Keratinocyte (primary cell): ENCODE measurements at regions not wholly inside any gene's neighbourhood (a gene's known extent, or its start where the extent isn't known, plus 50 kb on each side); places are given as distances from the start of the nearest gene placed in this dataset.

Experiments used
- DNase-seq: peaks from one replicate; pipeline ENCODE4 v3.0.0-alpha.2; 2011; ENCODE audit warnings: low read depth, missing footprints, low spot score
- FAIRE-seq: peaks from 2 replicates; lab custom pipeline; 2011; peaks lifted over from hg19 to GRCh38; lab: Jason Lieb, UNC
- H2AFZ ChIP-seq: 2 replicates; pipeline ENCODE4 v1.6.0; 2012; ENCODE audit warnings: low read length, control low read depth, inconsistent platforms; ENCODE audit not compliant: control insufficient read depth
- H3K27ac ChIP-seq: 2 replicates; pipeline ENCODE4 v1.5.1; 2011; ENCODE audit warnings: low read length; ENCODE audit not compliant: control insufficient read depth, insufficient read depth
- H3K27me3 ChIP-seq: 3 replicates; pipeline ENCODE4 v1.6.0; 2011; ENCODE audit warnings: low read length; ENCODE audit not compliant: control insufficient read depth, insufficient read depth; ENCODE audit errors: extremely low read depth
- H3K36me3 ChIP-seq, 2 experiments: 2 replicates in 1 of 2; 3 replicates in 1 of 2; pipeline ENCODE4 v1.5.1; 2011; ENCODE audit warnings: low read length in 2 of 2, mild to moderate bottlenecking in 1 of 2; ENCODE audit not compliant: control insufficient read depth in 2 of 2, insufficient read depth in 2 of 2; ENCODE audit errors: extremely low read depth in 1 of 2
- H3K4me1 ChIP-seq: 3 replicates; pipeline ENCODE4 v1.5.1; 2011; ENCODE audit warnings: low read length; ENCODE audit not compliant: control insufficient read depth, insufficient read depth; ENCODE audit errors: extremely low read depth
- H3K4me2 ChIP-seq: 3 replicates; pipeline ENCODE4 v1.6.0; 2011; ENCODE audit warnings: low read depth, low read length; ENCODE audit not compliant: control insufficient read depth, insufficient read depth; ENCODE audit errors: extremely low read depth
- H3K4me3 ChIP-seq, 3 experiments: fragments of 200-600 bp in 1 of 3; sonication (generic) in 1 of 3; 2 replicates in 2 of 3; 3 replicates in 1 of 3; pipeline ENCODE4 v1.5.1; 2011 to 2016; ENCODE audit warnings: low read length in 3 of 3, mild to moderate bottlenecking in 3 of 3, control low read depth in 2 of 3, inconsistent platforms in 1 of 3, low read depth in 1 of 3, mixed read lengths in 1 of 3, mixed run types in 1 of 3, moderate library complexity in 1 of 3; ENCODE audit not compliant: control insufficient read depth in 2 of 3, insufficient read depth in 2 of 3; ENCODE audit errors: extremely low read depth in 1 of 3
- H3K79me2 ChIP-seq: 2 replicates; pipeline ENCODE4 v1.6.0; 2012; ENCODE audit warnings: low read length; ENCODE audit not compliant: control insufficient read depth, insufficient read depth
- H3K9ac ChIP-seq: 3 replicates; pipeline ENCODE4 v1.6.0; 2011; ENCODE audit warnings: low read length; ENCODE audit not compliant: control insufficient read depth, insufficient read depth; ENCODE audit errors: extremely low read depth
- H3K9me1 ChIP-seq: 3 replicates; pipeline ENCODE4 v1.6.0; 2011; ENCODE audit warnings: low read length; ENCODE audit not compliant: control insufficient read depth, insufficient read depth; ENCODE audit errors: extremely low read depth
- H3K9me3 ChIP-seq: 2 replicates; pipeline ENCODE4 v1.5.1; 2012; ENCODE audit warnings: low read depth, low read length; ENCODE audit not compliant: control insufficient read depth
- H4K20me1 ChIP-seq: 3 replicates; pipeline ENCODE4 v1.6.0; 2011; ENCODE audit warnings: low read length; ENCODE audit not compliant: control insufficient read depth, insufficient read depth; ENCODE audit errors: extremely low read depth
- EZH2 ChIP-seq: IDR thresholded peaks from one replicate; pipeline ENCODE4 v1.6.1; 2012; ENCODE audit warnings: inconsistent platforms, mild to moderate bottlenecking, low read length, moderate library complexity
- dilution Hi-C: fragments of 300-500 bp; cut with MboI; formaldehyde crosslinking; loops from one replicate; pipeline ENCODE4 v1.7.0; 2020; ENCODE audit warnings: low sequenced_read_pairs; ENCODE audit not compliant: extremely low pct_ligation_motif_present
- TF ChIP-seq, protein P1 (sequence below), 3 experiments: IDR thresholded peaks in 1 of 3; conservative IDR thresholded peaks in 1 of 3; optimal IDR thresholded peaks in 1 of 3; 2 replicates in 2 of 3; 3 replicates in 1 of 3; pipeline versions ENCODE3 to v1.5.1; 2011; ENCODE audit warnings: low read length in 3 of 3, mild to moderate bottlenecking in 3 of 3, moderate library complexity in 2 of 3, control low read depth in 1 of 3, inconsistent platforms in 1 of 3; ENCODE audit not compliant: insufficient read depth in 2 of 3; ENCODE audit errors: extremely low read depth in 1 of 3

DNA sequence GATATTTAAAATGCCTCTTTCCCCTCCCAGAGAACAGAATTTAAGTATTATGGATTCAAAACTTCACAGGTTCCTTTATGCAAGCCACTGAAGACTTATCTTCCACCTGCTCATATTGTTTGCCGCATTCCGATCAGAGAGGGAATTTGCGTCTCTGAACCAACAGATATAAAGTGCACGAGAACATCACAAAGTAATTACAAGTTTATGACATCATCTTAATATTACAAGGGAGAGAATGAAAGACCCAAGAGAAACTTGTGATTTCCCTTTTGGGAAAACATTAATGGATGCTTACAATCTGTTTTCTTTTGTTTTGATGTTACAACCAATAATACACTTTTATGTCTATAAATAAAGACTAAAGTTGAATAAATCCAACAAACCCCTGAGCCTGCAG lies 631.0 kb downstream of the BCL11A start:
- no peaks in the 10 kb centered on the region for H3K4me1 ChIP-seq
- no peaks in the 10 kb centered on the region for H4K20me1 ChIP-seq
- H3K4me2 ChIP-seq = no peak overlapping the region
- FAIRE-seq (no peak), DNase-seq (no peak)
- no peak for TF ChIP-seq EZH2
- TF ChIP-seq, protein P1, sequence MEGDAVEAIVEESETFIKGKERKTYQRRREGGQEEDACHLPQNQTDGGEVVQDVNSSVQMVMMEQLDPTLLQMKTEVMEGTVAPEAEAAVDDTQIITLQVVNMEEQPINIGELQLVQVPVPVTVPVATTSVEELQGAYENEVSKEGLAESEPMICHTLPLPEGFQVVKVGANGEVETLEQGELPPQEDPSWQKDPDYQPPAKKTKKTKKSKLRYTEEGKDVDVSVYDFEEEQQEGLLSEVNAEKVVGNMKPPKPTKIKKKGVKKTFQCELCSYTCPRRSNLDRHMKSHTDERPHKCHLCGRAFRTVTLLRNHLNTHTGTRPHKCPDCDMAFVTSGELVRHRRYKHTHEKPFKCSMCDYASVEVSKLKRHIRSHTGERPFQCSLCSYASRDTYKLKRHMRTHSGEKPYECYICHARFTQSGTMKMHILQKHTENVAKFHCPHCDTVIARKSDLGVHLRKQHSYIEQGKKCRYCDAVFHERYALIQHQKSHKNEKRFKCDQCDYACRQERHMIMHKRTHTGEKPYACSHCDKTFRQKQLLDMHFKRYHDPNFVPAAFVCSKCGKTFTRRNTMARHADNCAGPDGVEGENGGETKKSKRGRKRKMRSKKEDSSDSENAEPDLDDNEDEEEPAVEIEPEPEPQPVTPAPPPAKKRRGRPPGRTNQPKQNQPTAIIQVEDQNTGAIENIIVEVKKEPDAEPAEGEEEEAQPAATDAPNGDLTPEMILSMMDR (optimal IDR thresholded peaks at IDR 0.05 in 1 of 3, IDR thresholded peaks at IDR 0.05 in 1 of 3, conservative IDR thresholded peaks at IDR 0.05 in 1 of 3; ENCODE audit: extremely low read depth in 1 of 3, insufficient read depth in 2 of 3, low read length in 3 of 3) = no peak
- H3K9me3 ChIP-seq = no peaks in the 10 kb centered on the region
- H3K27me3 ChIP-seq = no peaks in the 10 kb centered on the region
- H2AFZ ChIP-seq = no peak overlapping the region
- no peak overlapping the region for H3K27ac ChIP-seq
- no peak overlapping the region for H3K4me3 ChIP-seq
- no peaks in the 10 kb centered on the region for H3K79me2 ChIP-seq
- no peaks in the 10 kb centered on the region for H3K9me1 ChIP-seq
- H3K36me3 ChIP-seq = no peaks in the 10 kb centered on the region
- H3K9ac ChIP-seq = no peak overlapping the region
- dilution Hi-C loops = no loop called here

DNA sequence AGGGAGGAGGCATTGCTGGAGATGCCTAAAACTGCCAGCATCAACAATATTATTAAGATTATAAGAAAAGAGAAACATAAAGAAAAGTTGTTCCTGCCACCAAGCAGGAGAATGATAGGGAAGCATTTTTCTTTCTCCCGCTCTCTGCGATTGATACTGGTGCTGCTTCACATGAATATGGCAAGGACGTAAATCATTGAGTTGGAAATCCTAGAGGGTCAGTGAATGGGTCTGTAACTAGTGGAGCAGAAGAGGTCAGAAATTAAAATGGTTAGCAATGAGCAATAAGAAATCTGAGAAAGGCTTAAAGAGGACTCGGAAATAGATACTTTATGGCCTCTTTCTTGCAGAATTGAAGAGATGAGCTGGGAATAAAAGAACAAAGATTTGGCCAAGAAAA lies 631.7 kb downstream of the BCL11A start:
- Histone ChIP-seq H3K27me3 (no peaks in the 10 kb centered on the region), H3K4me3 (no peak overlapping the region)
- dilution Hi-C loops = no loop called here

More for the DNA sequence above, 631.7 kb downstream of the BCL11A start:
- Histone ChIP-seq H3K9me1 (no peaks in the 10 kb centered on the region), H4K20me1 (no peaks in the 10 kb centered on the region), H3K27ac (no peak overlapping the region), H3K4me2 (no peak overlapping the region), H3K79me2 (no peaks in the 10 kb centered on the region), H3K9ac (no peak overlapping the region), H3K9me3 (no peaks in the 10 kb centered on the region), H3K4me1 (no peaks in the 10 kb centered on the region), H2AFZ (no peak overlapping the region), H3K36me3 (no peaks in the 10 kb centered on the region)
- FAIRE-seq (no peak), DNase-seq (no peak)
- TF ChIP-seq, protein P1 (optimal IDR thresholded peaks at IDR 0.05 in 1 of 3, IDR thresholded peaks at IDR 0.05 in 1 of 3, conservative IDR thresholded peaks at IDR 0.05 in 1 of 3; ENCODE audit: extremely low read depth in 1 of 3, insufficient read depth in 2 of 3, low read length in 3 of 3) = no peak
- no peak for TF ChIP-seq EZH2
